SK-N-SH (cell line): ENCODE measurements at regions not wholly inside any gene's neighbourhood (a gene's known extent, or its start where the extent isn't known, plus 50 kb on each side); places are given as distances from the start of the nearest gene placed in this dataset.

ENCODE experiments used
- CTCF ChIA-PET: fragments of 300-600, 350-600 bp; formaldehyde crosslinking; extraction: SDS; loops from one replicate; lab custom pipeline; 2021; lab: Yijun Ruan, JAX
- POLR2A ChIA-PET: fragments of 350-600 bp; sonication (Branson Sonifier 250); formaldehyde crosslinking; extraction: SDS; loops from one replicate; lab custom pipeline; 2020; ENCODE audit warnings: antibody characterized with exemption, inconsistent platforms; lab: Yijun Ruan, JAX
- DNase-seq: peaks from one replicate; pipeline ENCODE4 v3.0.0; 2012
- H2AFZ ChIP-seq: fragments of 200-600 bp; sonication (generic); 2 replicates; pipeline ENCODE4 v1.8.1; 2016; ENCODE audit warnings: antibody characterized with exemption, mild to moderate bottlenecking, low read depth
- H3F3A ChIP-seq: fragments of 200-600 bp; sonication (generic); replicated peaks from 2 replicates; pipeline ENCODE3; 2016; ENCODE audit warnings: antibody characterized with exemption, mild to moderate bottlenecking; ENCODE audit not compliant: insufficient read depth
- H3K27ac ChIP-seq, 2 experiments: fragments of 200-500 bp in 1 of 2; fragments of 200-600 bp in 1 of 2; sonication (Bioruptor generic) in 1 of 2; sonication (generic), shearing (Covaris generic) in 1 of 2; 2 replicates each; pipeline versions ENCODE4 v1.5.1 to v1.6.1; 2014 to 2016; ENCODE audit warnings: low read depth in 2 of 2, inconsistent platforms in 1 of 2, low read length in 1 of 2, mild to moderate bottlenecking in 1 of 2, mixed read lengths in 1 of 2
- H3K27me3 ChIP-seq: fragments of 200-600 bp; sonication (generic), shearing (Covaris generic); 2 replicates; pipeline ENCODE4 v1.6.1; 2016; ENCODE audit warnings: mixed run types; ENCODE audit not compliant: insufficient read depth
- H3K36me3 ChIP-seq, 2 experiments: fragments of 200-500 bp in 1 of 2; fragments of 200-600 bp in 1 of 2; sonication (Bioruptor generic) in 1 of 2; sonication (generic) in 1 of 2; replicated peaks in 1 of 2; 2 replicates each; pipeline versions ENCODE3 to v1.5.1; 2014 to 2016; ENCODE audit warnings: low read length in 1 of 2, mild to moderate bottlenecking in 1 of 2; ENCODE audit not compliant: insufficient read depth in 2 of 2, control insufficient read depth in 1 of 2
- H3K4me1 ChIP-seq, 2 experiments: fragments of 200-500 bp in 1 of 2; fragments of 200-600 bp in 1 of 2; sonication (Bioruptor generic) in 1 of 2; sonication (generic), shearing (Covaris generic) in 1 of 2; 2 replicates each; pipeline versions ENCODE4 v1.5.1 to v1.6.1; 2014 to 2016; ENCODE audit warnings: low read depth in 1 of 2, low read length in 1 of 2, mixed run types in 1 of 2; ENCODE audit not compliant: insufficient read depth in 2 of 2, control insufficient read depth in 1 of 2
- H3K4me2 ChIP-seq: fragments of 200-600 bp; sonication (generic), shearing (Covaris generic); 2 replicates; pipeline ENCODE4 v1.6.1; 2017; ENCODE audit warnings: mixed run types
- H3K4me3 ChIP-seq, 2 experiments: fragments of 200-500 bp in 1 of 2; fragments of 200-600 bp in 1 of 2; sonication (Bioruptor generic) in 1 of 2; sonication (generic), shearing (Covaris generic) in 1 of 2; 2 replicates each; pipeline versions ENCODE4 v1.5.1 to v1.8.1; 2014 to 2016; ENCODE audit warnings: low read depth in 2 of 2, inconsistent platforms in 1 of 2, low read length in 1 of 2, mild to moderate bottlenecking in 1 of 2, mixed read lengths in 1 of 2, moderate library complexity in 1 of 2
- H3K79me2 ChIP-seq: fragments of 200-600 bp; sonication (generic); 2 replicates; pipeline ENCODE4 v1.8.1; 2017; ENCODE audit warnings: mild to moderate bottlenecking; ENCODE audit not compliant: insufficient read depth
- H3K9ac ChIP-seq: fragments of 200-600 bp; sonication (generic); 2 replicates; pipeline ENCODE4 v1.6.1; 2017; ENCODE audit warnings: mixed run types
- H3K9me2 ChIP-seq: fragments of 200-600 bp; sonication (generic); 2 replicates; pipeline ENCODE4 v1.6.1; 2017; ENCODE audit warnings: mixed run types
- H3K9me3 ChIP-seq: fragments of 200-600 bp; sonication (generic); 2 replicates; pipeline ENCODE4 v1.6.1; 2017; ENCODE audit warnings: mixed run types, mild to moderate bottlenecking, moderate library complexity
- H4K20me1 ChIP-seq: fragments of 200-600 bp; sonication (generic); 2 replicates; pipeline ENCODE4 v1.6.1; 2017; ENCODE audit warnings: mild to moderate bottlenecking, mixed run types; ENCODE audit not compliant: insufficient read depth
- EP300 ChIP-seq, 2 experiments: IDR thresholded peaks; 2 replicates each; pipeline versions ENCODE4 v1.4.0 to v1.6.1; 2012; ENCODE audit warnings: borderline replicate concordance in 1 of 2, low read depth in 1 of 2, low read length in 1 of 2
- GABPA ChIP-seq: IDR thresholded peaks from 2 replicates; pipeline ENCODE4 v1.4.0; 2012; ENCODE audit warnings: low read depth, mild to moderate bottlenecking
- JUND ChIP-seq: IDR thresholded peaks from 2 replicates; pipeline ENCODE4 v1.4.0; 2012
- NFIC ChIP-seq: IDR thresholded peaks from 2 replicates; pipeline ENCODE4 v1.4.0; 2012; ENCODE audit warnings: borderline replicate concordance
- NRF1 ChIP-seq: IDR thresholded peaks from 2 replicates; pipeline ENCODE4 v1.6.1; 2012; ENCODE audit warnings: low read depth, mild to moderate bottlenecking, low read length
- POLR2AphosphoS5 ChIP-seq: IDR thresholded peaks from 2 replicates; pipeline ENCODE4 v1.6.1; 2012; ENCODE audit warnings: low read depth, low read length
- RXRA ChIP-seq: IDR thresholded peaks from 2 replicates; pipeline ENCODE4 v1.4.0; 2012; ENCODE audit warnings: low read depth, mild to moderate bottlenecking, borderline replicate concordance
- SIN3A ChIP-seq: IDR thresholded peaks from 2 replicates; pipeline ENCODE4 v1.6.1; 2012; ENCODE audit warnings: low read depth, mild to moderate bottlenecking, low read length, moderate library complexity, borderline replicate concordance
- SMC3 ChIP-seq: IDR thresholded peaks from 2 replicates; pipeline ENCODE4 v1.6.1; 2012; ENCODE audit warnings: low read depth, low read length, improper control_type of control experiment
- TCF12 ChIP-seq: IDR thresholded peaks from 2 replicates; pipeline ENCODE4 v1.4.0; 2012
- YY1 ChIP-seq: IDR thresholded peaks from 2 replicates; pipeline ENCODE4 v1.4.0; 2012; ENCODE audit warnings: low read depth, mild to moderate bottlenecking
- WGBS: methylation state at CpG from one replicate; pipeline ENCODE4 v1.1.6; 2017; ENCODE audit warnings: low lambda C conversion rate; 5-methylcytosine and 5-hydroxymethylcytosine counted together
- TF ChIP-seq, protein P1 (sequence below): IDR thresholded peaks from 2 replicates; pipeline ENCODE4 v1.4.0; 2012; ENCODE audit warnings: low read depth, borderline replicate concordance
- TF ChIP-seq, protein P2 (sequence below): IDR thresholded peaks from 2 replicates; pipeline ENCODE4 v1.6.1; 2012; ENCODE audit warnings: mild to moderate bottlenecking, low read depth, low read length, moderate library complexity

DNA sequence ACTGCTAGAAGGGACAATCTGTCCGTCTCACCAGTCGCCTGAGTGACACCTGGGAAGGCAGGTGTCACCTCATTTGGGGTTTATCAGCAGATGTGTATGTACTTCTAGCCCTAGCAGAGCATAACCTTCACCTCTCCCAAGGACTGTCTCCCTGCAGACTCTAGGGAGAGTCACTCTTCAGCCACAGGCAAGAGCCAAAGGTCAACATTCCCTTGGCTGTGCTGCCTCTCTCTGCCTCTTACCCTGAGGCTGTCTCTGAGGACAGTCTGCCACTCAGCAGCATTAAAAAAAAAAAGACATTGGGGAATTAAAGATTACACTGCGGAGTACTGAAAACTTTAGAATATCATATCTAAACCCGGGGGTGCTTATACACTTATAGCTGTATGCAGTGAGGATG, 377.7 kb upstream of the FZD8 start (continued):
- TF ChIP-seq, protein P1, sequence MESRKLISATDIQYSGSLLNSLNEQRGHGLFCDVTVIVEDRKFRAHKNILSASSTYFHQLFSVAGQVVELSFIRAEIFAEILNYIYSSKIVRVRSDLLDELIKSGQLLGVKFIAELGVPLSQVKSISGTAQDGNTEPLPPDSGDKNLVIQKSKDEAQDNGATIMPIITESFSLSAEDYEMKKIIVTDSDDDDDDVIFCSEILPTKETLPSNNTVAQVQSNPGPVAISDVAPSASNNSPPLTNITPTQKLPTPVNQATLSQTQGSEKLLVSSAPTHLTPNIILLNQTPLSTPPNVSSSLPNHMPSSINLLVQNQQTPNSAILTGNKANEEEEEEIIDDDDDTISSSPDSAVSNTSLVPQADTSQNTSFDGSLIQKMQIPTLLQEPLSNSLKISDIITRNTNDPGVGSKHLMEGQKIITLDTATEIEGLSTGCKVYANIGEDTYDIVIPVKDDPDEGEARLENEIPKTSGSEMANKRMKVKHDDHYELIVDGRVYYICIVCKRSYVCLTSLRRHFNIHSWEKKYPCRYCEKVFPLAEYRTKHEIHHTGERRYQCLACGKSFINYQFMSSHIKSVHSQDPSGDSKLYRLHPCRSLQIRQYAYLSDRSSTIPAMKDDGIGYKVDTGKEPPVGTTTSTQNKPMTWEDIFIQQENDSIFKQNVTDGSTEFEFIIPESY, result no peak
- TF ChIP-seq JUND, result no peak
- TF ChIP-seq POLR2AphosphoS5, result no peak
- TF ChIP-seq RXRA, result no peak

DNA sequence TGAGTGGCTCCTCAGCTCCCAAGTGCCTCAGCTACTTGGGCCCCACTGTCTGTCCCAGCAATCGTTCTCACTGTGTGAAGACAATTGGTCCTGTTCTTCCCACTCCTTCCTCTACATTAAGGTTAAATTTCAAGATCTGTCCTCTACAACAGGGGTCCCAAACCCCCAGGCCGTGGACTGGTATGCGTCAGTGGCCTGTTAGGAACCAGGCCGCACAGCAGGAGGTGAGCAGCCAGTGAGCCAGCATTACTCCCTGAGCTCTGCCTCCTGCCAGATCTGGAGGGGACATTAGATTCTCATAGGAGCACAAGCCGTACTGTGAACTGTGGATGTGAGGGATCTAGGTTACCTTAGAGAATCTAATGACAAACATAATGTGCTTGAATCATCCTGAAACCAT, 376.9 kb upstream of the FZD8 start:
- Histone ChIP-seq H3K79me2 (no peaks in the 10 kb centered on the region), H3K4me1 (no peaks in the 10 kb centered on the region), H3K36me3 (no peaks in the 10 kb centered on the region), H3K9me3 (no peaks in the 10 kb centered on the region), H3K27ac (no peak overlapping the region), H4K20me1 (no peaks in the 10 kb centered on the region), H3K9ac (no peak overlapping the region), H2AFZ (no peak overlapping the region), H3K27me3 (no peaks in the 10 kb centered on the region), H3K4me2 (no peak overlapping the region), H3K9me2 (no peaks in the 10 kb centered on the region), H3F3A (no peaks in the 10 kb centered on the region), H3K4me3 (no peak overlapping the region)
- ChIA-PET CTCF (no interaction called here), POLR2A (no interaction called here)
- TF ChIP-seq, protein P1, result no peak
- TF ChIP-seq NFIC, result no peak
- no peak for TF ChIP-seq NRF1
- no peak for TF ChIP-seq JUND
- TF ChIP-seq SMC3, result no peak
- no peak for TF ChIP-seq GABPA
- TF ChIP-seq, protein P2, sequence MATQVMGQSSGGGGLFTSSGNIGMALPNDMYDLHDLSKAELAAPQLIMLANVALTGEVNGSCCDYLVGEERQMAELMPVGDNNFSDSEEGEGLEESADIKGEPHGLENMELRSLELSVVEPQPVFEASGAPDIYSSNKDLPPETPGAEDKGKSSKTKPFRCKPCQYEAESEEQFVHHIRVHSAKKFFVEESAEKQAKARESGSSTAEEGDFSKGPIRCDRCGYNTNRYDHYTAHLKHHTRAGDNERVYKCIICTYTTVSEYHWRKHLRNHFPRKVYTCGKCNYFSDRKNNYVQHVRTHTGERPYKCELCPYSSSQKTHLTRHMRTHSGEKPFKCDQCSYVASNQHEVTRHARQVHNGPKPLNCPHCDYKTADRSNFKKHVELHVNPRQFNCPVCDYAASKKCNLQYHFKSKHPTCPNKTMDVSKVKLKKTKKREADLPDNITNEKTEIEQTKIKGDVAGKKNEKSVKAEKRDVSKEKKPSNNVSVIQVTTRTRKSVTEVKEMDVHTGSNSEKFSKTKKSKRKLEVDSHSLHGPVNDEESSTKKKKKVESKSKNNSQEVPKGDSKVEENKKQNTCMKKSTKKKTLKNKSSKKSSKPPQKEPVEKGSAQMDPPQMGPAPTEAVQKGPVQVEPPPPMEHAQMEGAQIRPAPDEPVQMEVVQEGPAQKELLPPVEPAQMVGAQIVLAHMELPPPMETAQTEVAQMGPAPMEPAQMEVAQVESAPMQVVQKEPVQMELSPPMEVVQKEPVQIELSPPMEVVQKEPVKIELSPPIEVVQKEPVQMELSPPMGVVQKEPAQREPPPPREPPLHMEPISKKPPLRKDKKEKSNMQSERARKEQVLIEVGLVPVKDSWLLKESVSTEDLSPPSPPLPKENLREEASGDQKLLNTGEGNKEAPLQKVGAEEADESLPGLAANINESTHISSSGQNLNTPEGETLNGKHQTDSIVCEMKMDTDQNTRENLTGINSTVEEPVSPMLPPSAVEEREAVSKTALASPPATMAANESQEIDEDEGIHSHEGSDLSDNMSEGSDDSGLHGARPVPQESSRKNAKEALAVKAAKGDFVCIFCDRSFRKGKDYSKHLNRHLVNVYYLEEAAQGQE, result no peak
- TF ChIP-seq SIN3A, result no peak
- TF ChIP-seq TCF12, result no peak
- no peak for TF ChIP-seq YY1
- no peak for TF ChIP-seq EP300 (IDR thresholded peaks at IDR 0.05; ENCODE audit: borderline replicate concordance in 1 of 2, low read depth in 1 of 2, low read length in 1 of 2)
- DNase-seq, result no peak
- WGBS, result 66% methylated on average over 5 of the region's 5 CpGs
